Neural cell (in vitro differentiated cells): ENCODE measurements at regions not wholly inside any gene's neighbourhood (a gene's known extent, or its start where the extent isn't known, plus 50 kb on each side); places are given as distances from the start of the nearest gene placed in this dataset.

ENCODE experiments used
- H2AFZ ChIP-seq: fragments of 200-600, 300-800 bp; sonication (generic), shearing (Covaris generic); 2 replicates; pipeline ENCODE4 v1.6.0; 2014; ENCODE audit warnings: low read depth, mild to moderate bottlenecking, antibody characterized with exemption, low read length, moderate library complexity
- H3F3A ChIP-seq: fragments of 200-600 bp; shearing (Covaris generic); 2 replicates; pipeline ENCODE4 v1.6.1; 2016; ENCODE audit warnings: mild to moderate bottlenecking, moderate library complexity, mixed read lengths, antibody characterized with exemption, low read length; ENCODE audit not compliant: insufficient read depth, poor library complexity, severe bottlenecking
- H3K27ac ChIP-seq: fragments of 200-600, 300-800 bp; sonication (generic), shearing (Covaris generic); 2 replicates; pipeline ENCODE4 v1.5.1; 2014; ENCODE audit warnings: mild to moderate bottlenecking, low read length, moderate library complexity
- H3K27me3 ChIP-seq: fragments of 300-800, 200-600 bp; sonication (generic), shearing (Covaris generic); 2 replicates; pipeline ENCODE4 v1.6.0; 2014; ENCODE audit warnings: mild to moderate bottlenecking, low read depth, low read length, moderate library complexity; ENCODE audit not compliant: insufficient read depth
- H3K36me3 ChIP-seq: fragments of 300-800, 200-600 bp; sonication (generic), shearing (Covaris generic); 2 replicates; pipeline ENCODE4 v1.5.1; 2014; ENCODE audit warnings: mild to moderate bottlenecking, antibody characterized with exemption, low read length, moderate library complexity; ENCODE audit not compliant: insufficient read depth
- H3K4me2 ChIP-seq: fragments of 300-800, 200-600 bp; sonication (generic), shearing (Covaris generic); 2 replicates; pipeline ENCODE4 v1.6.0; 2014; ENCODE audit warnings: mild to moderate bottlenecking, low read length
- H3K4me3 ChIP-seq: fragments of 300-800, 200-600 bp; sonication (generic), shearing (Covaris generic); 2 replicates; pipeline ENCODE4 v1.5.1; 2014; ENCODE audit warnings: mild to moderate bottlenecking, low read length, moderate library complexity
- H3K79me2 ChIP-seq: fragments of 200-600 bp; shearing (Covaris generic); replicated peaks from 2 replicates; pipeline ENCODE4 v1.6.0; 2014; ENCODE audit warnings: mild to moderate bottlenecking, low read length, moderate library complexity; ENCODE audit not compliant: insufficient read depth
- H3K9ac ChIP-seq: fragments of 300-800, 200-600 bp; sonication (generic), shearing (Covaris generic); 2 replicates; pipeline ENCODE4 v1.6.1; 2016; ENCODE audit warnings: mild to moderate bottlenecking, low read length, mixed read lengths
- H3K9me2 ChIP-seq: fragments of 200-600 bp; shearing (Covaris generic); 2 replicates; pipeline ENCODE4 v1.6.1; 2016; ENCODE audit warnings: mild to moderate bottlenecking, low read length, mixed read lengths; ENCODE audit not compliant: insufficient read depth
- H3K9me3 ChIP-seq: fragments of 200-600, 300-800 bp; sonication (generic), shearing (Covaris generic); 2 replicates; pipeline ENCODE4 v1.6.1; 2016; ENCODE audit warnings: mild to moderate bottlenecking, mixed run types, low read length, moderate library complexity, mixed read lengths
- H4K20me1 ChIP-seq: fragments of 200-600 bp; shearing (Covaris generic); 2 replicates; pipeline ENCODE4 v1.6.1; 2016; ENCODE audit warnings: mild to moderate bottlenecking, mixed run types; ENCODE audit not compliant: insufficient read depth
- CTCF ChIP-seq: fragments of 450-650 bp; IDR thresholded peaks from 2 replicates; pipeline ENCODE4 v1.5.1; 2014; ENCODE audit warnings: antibody characterized with exemption, mild to moderate bottlenecking, moderate library complexity; ENCODE audit not compliant: poor library complexity, severe bottlenecking
- EP300 ChIP-seq: fragments of 450-650 bp; conservative IDR thresholded peaks from 2 replicates; pipeline ENCODE4 v1.6.1; 2014; ENCODE audit warnings: antibody characterized with exemption, mild to moderate bottlenecking, moderate library complexity; ENCODE audit not compliant: poor library complexity, severe bottlenecking
- EZH2 ChIP-seq: fragments of 200-600, 300-800 bp; shearing (Covaris generic), sonication (generic); IDR thresholded peaks from 2 replicates; pipeline ENCODE4 v1.6.1; 2014; ENCODE audit warnings: antibody characterized with exemption, low read length, borderline replicate concordance, mild to moderate bottlenecking; ENCODE audit not compliant: insufficient read depth, poor library complexity, severe bottlenecking
- MXI1 ChIP-seq: fragments of 450-650 bp; conservative IDR thresholded peaks from 2 replicates; pipeline ENCODE4 v1.6.1; 2014; ENCODE audit warnings: antibody characterized with exemption, mild to moderate bottlenecking; ENCODE audit not compliant: poor library complexity, severe bottlenecking
- POLR2AphosphoS5 ChIP-seq: IDR thresholded peaks from 2 replicates; pipeline ENCODE4 v1.6.1; 2012
- RAD21 ChIP-seq: fragments of 450-650 bp; conservative IDR thresholded peaks from 2 replicates; pipeline ENCODE4 v1.6.1; 2014; ENCODE audit warnings: antibody characterized with exemption, mild to moderate bottlenecking, moderate library complexity
- SMC3 ChIP-seq: fragments of 450-650 bp; conservative IDR thresholded peaks from 2 replicates; pipeline ENCODE4 v1.6.1; 2014; ENCODE audit warnings: antibody characterized with exemption, mild to moderate bottlenecking, moderate library complexity; ENCODE audit not compliant: poor library complexity
- TAF1 ChIP-seq: IDR thresholded peaks from 2 replicates; pipeline ENCODE4 v1.6.1; 2012; ENCODE audit warnings: low read depth
- TF ChIP-seq, protein P1 (sequence below): IDR thresholded peaks from 2 replicates; pipeline ENCODE4 v1.6.1; 2012; ENCODE audit warnings: borderline replicate concordance

GRCh38 chr15:93458597-93458996 lies 369.6 kb upstream of the RGMA start:
- H3K4me2 ChIP-seq: no peak overlapping the region
- no peak overlapping the region for H3K27ac ChIP-seq
- H2AFZ ChIP-seq: no peak overlapping the region
- no peak overlapping the region for H3K4me3 ChIP-seq
- TF ChIP-seq EP300 (no peak), EZH2 (no peak), RAD21 (no peak), SMC3 (no peak), CTCF (no peak), POLR2AphosphoS5 (no peak), MXI1 (no peak), TAF1 (no peak)
- TF ChIP-seq, protein P1, sequence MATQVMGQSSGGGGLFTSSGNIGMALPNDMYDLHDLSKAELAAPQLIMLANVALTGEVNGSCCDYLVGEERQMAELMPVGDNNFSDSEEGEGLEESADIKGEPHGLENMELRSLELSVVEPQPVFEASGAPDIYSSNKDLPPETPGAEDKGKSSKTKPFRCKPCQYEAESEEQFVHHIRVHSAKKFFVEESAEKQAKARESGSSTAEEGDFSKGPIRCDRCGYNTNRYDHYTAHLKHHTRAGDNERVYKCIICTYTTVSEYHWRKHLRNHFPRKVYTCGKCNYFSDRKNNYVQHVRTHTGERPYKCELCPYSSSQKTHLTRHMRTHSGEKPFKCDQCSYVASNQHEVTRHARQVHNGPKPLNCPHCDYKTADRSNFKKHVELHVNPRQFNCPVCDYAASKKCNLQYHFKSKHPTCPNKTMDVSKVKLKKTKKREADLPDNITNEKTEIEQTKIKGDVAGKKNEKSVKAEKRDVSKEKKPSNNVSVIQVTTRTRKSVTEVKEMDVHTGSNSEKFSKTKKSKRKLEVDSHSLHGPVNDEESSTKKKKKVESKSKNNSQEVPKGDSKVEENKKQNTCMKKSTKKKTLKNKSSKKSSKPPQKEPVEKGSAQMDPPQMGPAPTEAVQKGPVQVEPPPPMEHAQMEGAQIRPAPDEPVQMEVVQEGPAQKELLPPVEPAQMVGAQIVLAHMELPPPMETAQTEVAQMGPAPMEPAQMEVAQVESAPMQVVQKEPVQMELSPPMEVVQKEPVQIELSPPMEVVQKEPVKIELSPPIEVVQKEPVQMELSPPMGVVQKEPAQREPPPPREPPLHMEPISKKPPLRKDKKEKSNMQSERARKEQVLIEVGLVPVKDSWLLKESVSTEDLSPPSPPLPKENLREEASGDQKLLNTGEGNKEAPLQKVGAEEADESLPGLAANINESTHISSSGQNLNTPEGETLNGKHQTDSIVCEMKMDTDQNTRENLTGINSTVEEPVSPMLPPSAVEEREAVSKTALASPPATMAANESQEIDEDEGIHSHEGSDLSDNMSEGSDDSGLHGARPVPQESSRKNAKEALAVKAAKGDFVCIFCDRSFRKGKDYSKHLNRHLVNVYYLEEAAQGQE: no peak
- H3K27me3 ChIP-seq: no peaks in the 10 kb centered on the region
- no peak overlapping the region for H3K9ac ChIP-seq
- H3K9me2 ChIP-seq: no peaks in the 10 kb centered on the region
- no peaks in the 10 kb centered on the region for H3K36me3 ChIP-seq
- no peaks in the 10 kb centered on the region for H3K79me2 ChIP-seq
- H3F3A ChIP-seq: no peaks in the 10 kb centered on the region
- no peaks in the 10 kb centered on the region for H3K9me3 ChIP-seq
- H4K20me1 ChIP-seq: no peaks in the 10 kb centered on the region

- H3K79me2 ChIP-seq: no peaks in the 10 kb centered on the region
- no peaks in the 10 kb centered on the region for H3K9me2 ChIP-seq
- H3F3A ChIP-seq: no peaks in the 10 kb centered on the region
- H2AFZ ChIP-seq: no peak overlapping the region
- H3K9me3 ChIP-seq: peaks cover 3% of the 10 kb centered on the region
- H4K20me1 ChIP-seq: no peaks in the 10 kb centered on the region
- no peak overlapping the region for H3K27ac ChIP-seq
- TF ChIP-seq RAD21 (no peak), EP300 (no peak), SMC3 (no peak), TAF1 (no peak), CTCF (no peak), MXI1 (no peak), EZH2 (no peak), POLR2AphosphoS5 (no peak)
- TF ChIP-seq, protein P1: no peak
- H3K36me3 ChIP-seq: no peaks in the 10 kb centered on the region
- H3K4me2 ChIP-seq: no peak overlapping the region
- no peaks in the 10 kb centered on the region for H3K27me3 ChIP-seq
- H3K9ac ChIP-seq: no peak overlapping the region
- H3K4me3 ChIP-seq: no peak overlapping the region
Observed at GRCh38 chr15:93454788-93455187, 365.8 kb upstream of the RGMA start.
